H9 (cell line): ENCODE measurements at regions not wholly inside any gene's neighbourhood (a gene's known extent, or its start where the extent isn't known, plus 50 kb on each side); places are given as distances from the start of the nearest gene placed in this dataset.

Experiments used
- DNase-seq: peaks from one replicate; pipeline ENCODE4 v3.0.0-alpha.2; 2017
- H2AFZ ChIP-seq: one replicate; pipeline ENCODE4 v1.6.1; 2013; ENCODE audit warnings: mild to moderate bottlenecking, low read length, control low read depth, moderate library complexity
- H2AK5ac ChIP-seq: 2 replicates; pipeline ENCODE4 v1.6.1; 2013; ENCODE audit warnings: low read length, control low read depth, mixed read lengths; ENCODE audit not compliant: insufficient read length
- H2BK120ac ChIP-seq: one replicate; pipeline ENCODE4 v1.6.1; 2013; ENCODE audit warnings: low read depth, mild to moderate bottlenecking, low read length, control low read depth, inconsistent platforms; ENCODE audit not compliant: poor library complexity, severe bottlenecking
- H2BK12ac ChIP-seq: 2 replicates; pipeline ENCODE4 v1.6.1; 2013; ENCODE audit warnings: low read length, control low read depth, mixed read lengths, low read depth; ENCODE audit not compliant: insufficient read length
- H2BK15ac ChIP-seq: 2 replicates; pipeline ENCODE4 v1.6.1; 2013; ENCODE audit warnings: low read depth, low read length, control low read depth
- H2BK20ac ChIP-seq: one replicate; pipeline ENCODE4 v1.6.1; 2013; ENCODE audit warnings: low read depth, mild to moderate bottlenecking, low read length, control low read depth, inconsistent platforms; ENCODE audit not compliant: poor library complexity, severe bottlenecking
- H2BK5ac ChIP-seq: 2 replicates; pipeline ENCODE4 v1.6.1; 2013; ENCODE audit warnings: low read length, control low read depth, mixed read lengths; ENCODE audit not compliant: insufficient read length
- H3K14ac ChIP-seq: 2 replicates; pipeline ENCODE4 v1.6.1; 2013; ENCODE audit warnings: low read length, control low read depth; ENCODE audit not compliant: insufficient read depth
- H3K18ac ChIP-seq: 2 replicates; pipeline ENCODE4 v1.6.1; 2013; ENCODE audit warnings: low read depth, mild to moderate bottlenecking, mixed read lengths, low read length, control low read depth; ENCODE audit not compliant: insufficient read length
- H3K23ac ChIP-seq: 2 replicates; pipeline ENCODE4 v1.6.1; 2013; ENCODE audit warnings: low read length, control low read depth, mixed read lengths, low read depth; ENCODE audit not compliant: insufficient read length
- H3K23me2 ChIP-seq: 2 replicates; pipeline ENCODE4 v1.6.1; 2013; ENCODE audit warnings: low read depth, mild to moderate bottlenecking, mixed read lengths, low read length, control low read depth; ENCODE audit not compliant: insufficient read length, poor library complexity, severe bottlenecking
- H3K27ac ChIP-seq: 2 replicates; pipeline ENCODE4 v1.5.1; 2013; ENCODE audit warnings: low read length, control low read depth, mixed read lengths, low read depth; ENCODE audit not compliant: insufficient read length
- H3K27me3 ChIP-seq: 2 replicates; pipeline ENCODE4 v1.6.1; 2013; ENCODE audit warnings: low read length, control low read depth, inconsistent platforms; ENCODE audit not compliant: insufficient read depth
- H3K4ac ChIP-seq: 2 replicates; pipeline ENCODE4 v1.6.1; 2013; ENCODE audit warnings: low read depth, mild to moderate bottlenecking, control low read depth, inconsistent platforms, low read length, moderate library complexity
- H3K4me1 ChIP-seq: 2 replicates; pipeline ENCODE4 v1.6.1; 2013; ENCODE audit warnings: low read length, control low read depth, inconsistent platforms; ENCODE audit not compliant: insufficient read depth
- H3K4me2 ChIP-seq: 2 replicates; pipeline ENCODE4 v1.6.1; 2013; ENCODE audit warnings: low read length, control low read depth, mixed read lengths; ENCODE audit not compliant: insufficient read length, insufficient read depth
- H3K56ac ChIP-seq: 2 replicates; pipeline ENCODE4 v1.6.1; 2013; ENCODE audit warnings: low read depth, mild to moderate bottlenecking, mixed read lengths, low read length, control low read depth; ENCODE audit not compliant: insufficient read length
- H3K79me1 ChIP-seq: 2 replicates; pipeline ENCODE4 v1.6.1; 2013; ENCODE audit warnings: low read depth, mild to moderate bottlenecking, moderate library complexity, low read length, control low read depth, inconsistent platforms; ENCODE audit not compliant: insufficient read depth, poor library complexity, severe bottlenecking
- H3K79me2 ChIP-seq: 2 replicates; pipeline ENCODE4 v1.6.1; 2013; ENCODE audit warnings: low read length, control low read depth, inconsistent platforms; ENCODE audit not compliant: insufficient read depth
- H3K9ac ChIP-seq: 2 replicates; pipeline ENCODE4 v1.6.1; 2013; ENCODE audit warnings: low read length, control low read depth, mixed read lengths; ENCODE audit not compliant: insufficient read length; ENCODE audit errors: extremely low read depth
- H3K9me3 ChIP-seq: one replicate; pipeline ENCODE4 v1.6.1; 2013; ENCODE audit warnings: low read depth, low read length, inconsistent platforms; ENCODE audit not compliant: control insufficient read depth
- H3T11ph ChIP-seq: one replicate; pipeline ENCODE4 v1.6.1; 2013; ENCODE audit warnings: mild to moderate bottlenecking, low read length, control low read depth, inconsistent platforms
- H4K20me1 ChIP-seq: one replicate; pipeline ENCODE4 v1.6.1; 2013; ENCODE audit not compliant: control insufficient read depth, insufficient read length, insufficient read depth
- H4K5ac ChIP-seq: 2 replicates; pipeline ENCODE4 v1.6.1; 2013; ENCODE audit warnings: low read depth, mild to moderate bottlenecking, mixed read lengths, low read length, control low read depth; ENCODE audit not compliant: insufficient read length
- H4K8ac ChIP-seq: replicated peaks from 2 replicates; pipeline ENCODE4 v1.6.1; 2013; ENCODE audit warnings: low read length, control low read depth, mixed read lengths, low read depth; ENCODE audit not compliant: insufficient read length
- H4K91ac ChIP-seq: 2 replicates; pipeline ENCODE4 v1.6.1; 2013; ENCODE audit warnings: low read depth, mild to moderate bottlenecking, moderate library complexity, mixed read lengths, low read length, control low read depth; ENCODE audit not compliant: insufficient read length
- H3K27ac Mint-ChIP-seq, 3 experiments: 2 replicates in 2 of 3; 3 replicates in 1 of 3; pipeline ENCODE4 v1.8.0; 2020 to 2021; ENCODE audit warnings: mixed read lengths in 3 of 3, mild to moderate bottlenecking in 1 of 3, moderate library complexity in 1 of 3
- H3K27me3 Mint-ChIP-seq: 2 replicates; pipeline ENCODE4 v1.8.0; 2021; ENCODE audit warnings: low read depth, mild to moderate bottlenecking, moderate library complexity, mixed read lengths
- H3K36me3 Mint-ChIP-seq, 3 experiments: 2 replicates in 2 of 3; 3 replicates in 1 of 3; pipeline ENCODE4 v1.8.0; 2020 to 2021; ENCODE audit warnings: low read depth in 3 of 3, mixed read lengths in 3 of 3; ENCODE audit not compliant: insufficient read depth in 1 of 3
- H3K4me1 Mint-ChIP-seq, 2 experiments: 2 replicates each; pipeline ENCODE4 v1.8.0; 2020; ENCODE audit warnings: mixed read lengths in 2 of 2
- H3K4me3 Mint-ChIP-seq, 2 experiments: 2 replicates in 1 of 2; 3 replicates in 1 of 2; pipeline ENCODE4 v1.8.0; 2020 to 2021; ENCODE audit warnings: mild to moderate bottlenecking in 2 of 2, mixed read lengths in 2 of 2, moderate library complexity in 1 of 2
- H3K9me3 Mint-ChIP-seq, 2 experiments: 2 replicates in 1 of 2; 3 replicates in 1 of 2; pipeline ENCODE4 v1.8.0; 2020; ENCODE audit warnings: mild to moderate bottlenecking in 2 of 2, mixed read lengths in 2 of 2, moderate library complexity in 1 of 2
- CTCF ChIP-seq: fragments of 200-600 bp; sonication (generic); conservative IDR thresholded peaks from 3 replicates; pipeline ENCODE4 v1.8.0; 2021; ENCODE audit warnings: antibody characterized with exemption, mild to moderate bottlenecking
- WGBS: extraction: QIAGEN DNeasy Blood & Tissue Kit; methylation state at CpG from one replicate; pipeline ENCODE4 v1.1.7; 2013; ENCODE audit warnings: missing lambda C conversion rate, low lambda C conversion rate, mixed read lengths; ENCODE audit not compliant: insufficient read length; ENCODE audit errors: extremely low coverage; 5-methylcytosine and 5-hydroxymethylcytosine counted together

GRCh38 chr10:78876449-78876848 is 192.3 kb upstream of the ZMIZ1 start:
- Histone ChIP-seq H3K23me2 (no peaks in the 10 kb centered on the region), H4K5ac (no peak overlapping the region), H3K18ac (no peak overlapping the region), H3K9me3 (no peaks in the 10 kb centered on the region), H3K27me3 (no peaks in the 10 kb centered on the region; the same call in 1 of the 2 replicates), H3K14ac (no peak overlapping the region), H3K4me2 (no peak overlapping the region), H3K79me2 (no peaks in the 10 kb centered on the region), H2AFZ (no peak overlapping the region), H2BK15ac (no peak overlapping the region), H3K56ac (no peak overlapping the region), H2BK5ac (no peak overlapping the region), H3K9ac (no peak overlapping the region), H3K4me1 (peaks cover 10% of the 10 kb centered on the region; the same call in 1 of the 2 replicates), H3T11ph (no peak overlapping the region), H3K4ac (no peak overlapping the region), H2BK12ac (no peak overlapping the region), H2AK5ac (no peak overlapping the region), H4K20me1 (no peaks in the 10 kb centered on the region), H4K8ac (no peak overlapping the region), H3K23ac (no peak overlapping the region), H2BK20ac (no peak overlapping the region), H3K79me1 (no peaks in the 10 kb centered on the region), H2BK120ac (no peak overlapping the region), H3K27ac (no peak overlapping the region), H4K91ac (no peak overlapping the region)
- Mint-ChIP-seq H3K27ac (no peak overlapping the region; a peak in 1 of 7 replicates), H3K36me3 (no peaks in the 10 kb centered on the region), H3K4me3 (no peak overlapping the region), H3K4me1 (peaks cover 20 to 24% of the 10 kb centered on the region in 2 experiments), H3K9me3 (peaks cover 0 to 3% of the 10 kb centered on the region in 2 experiments; a peak in 1 of 5 replicates), H3K27me3 (peaks cover 66% of the 10 kb centered on the region)
- TF ChIP-seq CTCF: no peak
- no peak for DNase-seq
- WGBS: no CpG with 5 or more reads among the region's 4 CpGs
